Anterior cingulate cortex (tissue), 58 donors: ENCODE measurements at regions not wholly inside any gene's neighbourhood (a gene's known extent, or its start where the extent isn't known, plus 50 kb on each side); places are given as distances from the start of the nearest gene placed in this dataset.
A peak's percentile ranks its signal among the peaks of the same experiment; 100 is the strongest.
"Not testable (repeated sequence)": the region's sequence is repeated elsewhere in the genome, so short reads cannot be mapped to it uniquely, and the experiment has no call there.

ENCODE experiments used
- DNase-seq, 58 donors: peaks; one replicate each; lab custom pipeline; 2025; lab: John Stamatoyannopoulos, UW

DNA sequence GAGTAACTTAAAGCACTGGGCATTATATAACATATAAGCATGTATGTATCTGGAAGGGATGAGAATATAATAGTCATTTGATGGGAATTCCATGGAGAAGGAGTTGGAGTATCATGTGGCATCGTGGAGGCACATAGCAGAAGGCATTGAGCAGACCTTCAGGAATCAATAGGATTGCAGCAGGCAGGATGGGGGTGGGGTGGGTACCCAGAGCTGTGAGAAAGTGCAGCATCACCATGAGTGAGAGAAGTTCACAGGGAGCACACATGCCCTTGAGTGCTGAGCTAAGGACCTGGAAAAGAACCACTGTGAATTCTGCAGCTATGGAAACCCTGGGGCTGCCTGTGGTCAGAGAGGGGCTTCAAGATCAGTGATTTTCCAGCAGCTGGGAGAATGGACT, 57.3 kb downstream of the MED10 start:
- no peak for DNase-seq

DNA sequence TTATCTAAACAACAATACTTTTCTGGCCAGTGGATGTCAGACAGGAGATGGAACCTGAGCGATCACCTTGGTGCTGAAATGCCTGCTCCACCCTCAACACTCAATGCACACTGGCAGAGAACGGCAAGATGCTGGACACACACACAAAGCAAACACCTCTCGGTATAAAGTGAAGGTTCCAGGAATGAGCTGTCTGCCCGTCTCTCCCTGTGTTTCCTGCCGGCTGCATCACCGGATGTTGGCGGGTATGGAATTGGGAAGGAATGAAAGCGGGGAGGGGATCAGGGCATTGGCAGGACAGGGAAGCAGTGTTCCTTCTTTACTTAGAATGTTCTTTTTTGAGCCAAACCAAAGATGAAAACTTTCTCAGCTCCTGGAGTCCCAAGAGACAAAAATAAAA, 59.2 kb downstream of the MED10 start:
- no peak for DNase-seq

DNA sequence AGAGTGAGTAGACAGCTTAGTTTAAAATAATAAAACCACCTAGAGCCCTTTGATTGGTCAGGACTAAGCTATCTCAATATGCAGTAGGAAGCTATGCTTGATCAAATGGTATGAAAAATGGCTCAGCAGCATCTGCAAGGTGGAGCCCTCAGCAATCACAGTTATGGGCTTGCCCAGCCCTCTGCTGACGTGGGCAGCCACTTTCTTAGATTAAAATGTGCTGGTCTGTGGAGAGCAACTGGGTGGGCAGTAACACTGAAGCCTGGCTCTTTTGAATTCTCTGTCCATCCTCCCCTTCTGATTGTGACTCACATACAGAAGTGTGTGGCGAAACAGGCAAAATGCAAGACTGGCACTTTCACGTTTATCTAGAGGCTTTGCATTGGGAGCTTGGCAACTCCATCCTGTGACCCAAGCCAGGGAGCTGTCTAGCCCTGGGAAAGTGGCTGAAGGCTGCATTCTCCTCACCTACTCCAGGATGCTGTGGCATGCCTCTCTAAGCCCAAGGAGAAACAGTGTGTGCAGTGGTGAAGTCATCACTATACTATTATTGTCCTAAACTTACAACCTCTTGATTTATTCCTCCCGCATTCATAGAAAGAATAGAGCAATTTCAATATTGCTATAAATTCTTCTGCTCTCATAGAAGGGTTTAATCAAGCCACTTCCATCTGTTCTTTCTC, 61.1 kb downstream of the MED10 start:
- DNase-seq = peak in 15 of 58 donors; percentile 5 to 59 (median 28)

DNA sequence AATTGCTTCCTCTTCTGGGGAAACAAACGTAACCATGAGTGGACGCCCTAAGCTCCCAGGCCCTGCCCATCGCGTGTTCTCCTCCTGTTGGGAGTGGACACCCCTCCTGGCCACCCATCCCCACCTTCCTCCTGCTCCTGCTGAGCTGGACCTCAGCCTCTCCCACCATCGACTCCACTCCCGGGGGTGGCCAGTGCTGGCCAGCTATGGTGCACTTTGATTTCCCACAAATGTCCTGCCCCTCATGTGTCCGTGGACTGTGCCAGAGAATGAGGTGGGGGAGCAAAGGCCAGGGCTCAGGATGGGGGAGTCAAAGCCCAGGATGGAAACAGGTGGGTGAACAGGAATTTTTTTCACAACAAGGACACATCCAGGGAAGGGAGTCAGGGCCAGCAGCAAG, 62.8 kb downstream of the MED10 start:
- DNase-seq = no peak

DNA sequence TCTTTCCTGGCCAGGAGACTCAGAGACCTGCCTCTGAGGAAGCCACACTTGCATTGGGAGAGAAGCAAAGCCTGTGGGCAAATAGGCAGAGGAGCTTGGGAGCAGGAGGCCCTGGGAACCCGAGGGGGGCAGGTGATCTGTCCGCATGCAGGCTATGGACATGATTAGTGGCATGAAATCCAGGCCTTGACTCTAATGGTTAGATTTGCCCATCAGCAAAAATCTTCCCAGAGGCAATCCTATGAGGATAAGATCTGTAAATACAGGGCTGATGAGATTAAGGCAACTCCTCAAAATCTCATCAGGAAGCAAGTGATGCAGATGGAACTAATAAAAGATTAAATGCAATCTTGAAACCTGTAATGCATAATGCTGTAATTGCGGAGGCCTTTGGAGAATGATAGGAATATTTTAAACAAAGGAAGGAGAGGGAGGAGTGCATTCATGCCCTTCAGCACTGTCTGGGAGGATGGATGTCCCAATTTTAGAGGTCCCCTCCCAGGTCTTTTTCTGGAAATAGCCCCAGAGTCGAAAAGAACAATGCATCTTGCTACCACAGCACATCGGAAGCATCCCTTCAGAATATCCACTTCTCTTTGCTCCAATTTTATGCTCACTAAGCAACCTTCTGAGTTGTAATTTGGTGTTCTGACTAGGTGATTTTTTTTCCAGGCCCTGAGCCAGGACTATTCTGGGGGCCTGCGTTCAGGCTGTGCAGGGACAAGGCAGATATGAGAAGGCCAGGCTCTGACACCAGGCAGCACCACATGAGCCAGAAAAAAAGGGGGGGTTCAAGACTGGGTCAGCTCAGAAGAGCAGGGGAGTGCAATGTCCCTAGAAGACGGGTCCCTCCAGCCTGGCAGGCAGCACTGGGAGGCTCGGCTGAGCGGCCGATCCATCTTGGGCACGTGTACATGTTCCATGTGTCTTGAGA, 66.5 kb downstream of the MED10 start:
- no peak for DNase-seq

DNA sequence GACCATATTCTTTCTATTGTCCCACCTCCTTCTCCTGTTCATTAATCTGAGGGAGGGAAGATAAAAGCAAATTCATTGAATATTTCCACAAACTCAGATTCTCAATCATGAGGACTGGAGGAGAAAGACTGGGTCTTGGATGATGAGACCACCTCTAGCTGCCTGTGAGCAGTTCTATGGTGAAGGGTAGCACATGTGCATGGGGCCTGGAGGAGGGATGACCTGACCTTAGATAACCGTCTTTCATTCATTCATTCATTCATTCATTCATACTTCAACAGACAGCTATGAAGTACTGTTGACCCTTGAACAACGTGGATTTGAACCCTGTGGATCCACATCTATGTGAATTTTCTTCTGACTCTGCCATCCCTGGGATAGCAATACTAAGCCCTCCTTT, 68.4 kb downstream of the MED10 start:
- no peak for DNase-seq

DNA sequence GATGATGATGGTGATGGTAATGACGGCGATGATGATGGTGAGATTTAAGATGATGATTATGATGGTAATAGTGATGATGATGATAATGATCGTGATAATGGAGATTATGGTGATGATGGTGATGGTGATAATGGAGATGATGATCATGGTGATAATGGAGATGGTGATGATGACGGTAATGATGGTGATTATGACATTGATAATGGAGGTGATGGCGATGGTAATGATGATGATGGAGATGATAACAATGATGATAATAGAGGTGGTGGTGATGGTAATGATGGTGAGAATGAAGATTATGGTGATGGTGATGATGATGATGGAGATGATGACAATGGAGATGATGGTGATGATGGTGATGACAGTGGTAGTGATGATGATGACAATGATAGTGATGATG, 69.7 kb downstream of the MED10 start:
- DNase-seq = no peak

DNA sequence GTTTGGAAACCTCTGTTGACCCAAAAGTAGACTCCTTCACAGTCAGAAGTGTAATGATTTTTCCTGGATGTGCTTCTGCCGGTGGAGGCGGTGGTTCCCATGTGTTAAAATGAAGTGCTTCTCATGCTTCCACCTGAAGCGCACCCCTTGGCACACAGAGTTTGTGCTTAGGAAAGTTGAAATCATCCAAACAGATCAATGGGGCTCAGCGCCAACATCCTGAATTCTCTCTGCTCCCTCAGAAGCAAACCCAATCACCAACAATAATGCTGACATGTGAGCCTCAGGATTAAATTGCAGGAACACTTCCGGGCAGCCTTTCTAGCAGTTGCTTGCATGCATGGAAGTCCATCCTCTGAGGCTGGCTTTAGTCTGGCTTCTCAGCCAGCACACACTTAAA, 71.0 kb downstream of the MED10 start:
- DNase-seq = no peak

DNA sequence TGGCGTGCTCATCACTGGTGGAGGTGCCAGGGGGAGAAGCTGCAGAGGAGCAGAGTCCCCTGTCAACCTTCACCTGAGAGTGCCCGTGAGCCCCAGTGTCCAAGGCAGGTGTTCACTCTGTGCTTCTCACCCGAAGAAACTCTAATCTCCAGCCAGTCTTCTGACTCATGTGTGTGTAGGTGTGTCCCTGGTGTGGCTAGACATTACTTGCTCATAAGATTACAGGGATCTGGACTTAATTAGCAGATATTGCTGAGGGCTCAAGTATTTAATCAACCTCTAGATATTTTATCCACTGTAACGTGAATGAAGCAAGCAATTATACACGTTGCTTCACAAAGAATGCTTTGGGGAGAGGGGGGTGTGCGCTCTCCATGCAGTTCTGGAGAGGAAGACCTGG, 72.5 kb downstream of the MED10 start:
- DNase-seq = no peak

DNA sequence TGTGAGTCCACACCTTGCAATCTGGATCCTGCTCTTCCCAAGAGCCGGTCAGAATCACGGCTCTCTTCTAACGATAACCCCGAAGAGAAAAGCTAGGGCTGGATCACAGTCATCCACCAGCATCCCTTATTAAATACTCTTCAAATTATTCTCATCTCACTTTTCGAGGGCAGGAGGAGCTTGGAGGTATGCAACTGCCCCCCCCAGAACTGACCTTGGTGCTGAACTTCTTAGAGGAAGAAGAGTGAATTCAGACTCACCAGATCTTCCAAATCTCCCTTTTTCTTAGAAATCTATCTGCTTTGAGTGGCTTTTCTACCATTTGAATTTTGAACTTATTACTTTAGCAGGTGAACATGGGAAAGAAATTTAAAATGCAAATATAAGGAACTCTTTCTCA, 75.7 kb downstream of the MED10 start:
- no peak for DNase-seq

DNA sequence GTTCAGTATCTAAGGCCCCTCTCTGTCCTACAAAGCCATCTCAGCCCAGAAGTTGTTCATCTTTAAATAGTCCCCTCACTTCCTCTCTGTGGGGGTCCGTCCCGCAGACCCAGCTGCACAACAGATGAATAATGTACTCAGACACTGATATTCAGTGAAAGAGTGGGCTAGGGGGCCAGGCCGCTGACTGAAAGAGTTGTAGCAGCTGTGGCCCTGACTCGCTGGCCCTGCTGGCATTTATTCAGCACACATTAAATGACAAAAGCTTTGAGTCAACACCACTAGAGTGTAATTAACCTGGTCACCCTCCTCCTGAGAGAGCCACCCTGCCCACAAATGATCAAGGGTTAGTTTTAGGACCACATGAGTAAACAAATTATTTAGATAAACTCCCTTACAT, 76.3 kb downstream of the MED10 start:
- DNase-seq = no peak

DNA sequence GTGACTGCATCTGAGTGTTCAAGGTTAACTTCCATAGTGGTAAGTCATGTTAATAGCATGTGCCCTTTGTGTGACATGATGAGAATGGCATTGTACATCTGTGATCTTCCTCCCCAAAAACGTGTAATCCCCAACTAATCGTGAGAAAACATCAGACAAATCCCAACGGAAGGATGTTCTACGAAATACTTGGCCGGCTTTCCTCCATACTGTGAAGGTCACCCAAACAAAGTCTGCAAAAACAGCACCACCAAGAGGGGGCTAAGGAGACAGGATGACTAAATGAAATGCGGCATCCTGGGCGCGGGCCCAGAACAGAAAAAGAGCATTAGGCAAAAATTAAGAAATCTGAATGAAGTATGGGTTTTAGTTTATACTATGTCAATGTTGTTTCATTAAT, 81.8 kb downstream of the MED10 start:
- DNase-seq = no peak

DNA sequence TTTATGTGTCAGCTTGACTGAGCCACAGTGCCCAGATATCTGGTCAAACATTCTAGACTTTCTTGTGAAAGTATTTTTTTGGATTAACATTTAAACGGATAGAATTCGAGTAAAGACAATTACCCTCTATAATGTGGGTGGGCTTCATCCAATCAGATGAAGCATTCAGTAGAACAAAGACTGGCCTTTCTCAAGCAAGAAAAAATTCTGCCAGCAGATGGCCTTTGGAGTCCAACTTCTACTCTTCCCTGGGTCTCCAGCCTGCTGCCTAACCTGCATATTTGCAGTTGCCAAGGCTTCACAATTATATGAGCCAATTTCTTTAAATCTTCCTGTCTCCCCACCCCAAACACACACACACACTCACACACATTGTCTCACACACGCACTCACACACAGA, 86.4 kb downstream of the MED10 start:
- no peak for DNase-seq

DNA sequence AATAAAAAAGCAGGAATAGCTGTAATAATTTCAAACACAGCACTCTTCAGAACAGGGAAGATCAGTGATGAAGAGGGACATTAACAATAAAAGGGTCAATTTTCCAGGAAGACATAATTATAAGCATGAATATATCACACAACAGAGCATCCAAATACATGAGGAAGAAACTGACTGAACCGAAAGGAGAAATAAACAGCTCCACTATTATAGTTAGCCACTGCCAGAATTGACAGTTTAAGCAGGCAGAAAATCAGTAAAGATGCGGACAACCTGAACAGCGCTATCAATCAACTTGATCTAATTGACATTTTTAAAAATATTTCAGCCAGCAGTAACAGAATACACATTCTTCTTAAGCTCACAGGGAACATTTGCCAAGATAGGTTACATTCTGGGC, 89.1 kb downstream of the MED10 start:
- no peak for DNase-seq

DNA sequence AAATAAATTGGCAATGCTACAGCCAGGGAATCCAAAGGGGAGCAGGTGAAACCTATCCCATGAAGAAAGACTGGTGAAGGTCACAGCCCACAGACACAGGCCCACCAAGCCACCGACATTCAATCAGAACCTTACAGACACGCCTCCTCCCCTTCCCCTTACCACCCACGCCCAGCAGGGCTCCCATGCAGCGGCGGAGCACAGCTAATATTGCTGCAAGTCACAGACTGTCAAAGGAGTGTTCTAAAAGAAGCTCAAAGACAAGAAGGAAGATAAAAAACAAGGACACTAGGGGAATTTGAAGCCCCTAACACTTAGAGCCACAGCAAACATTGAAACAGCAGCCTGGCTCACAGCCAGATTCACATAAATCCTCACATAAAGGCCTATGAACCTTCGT, 91.2 kb downstream of the MED10 start:
- peak in 1 of 58 donors; percentile 26 for DNase-seq

DNA sequence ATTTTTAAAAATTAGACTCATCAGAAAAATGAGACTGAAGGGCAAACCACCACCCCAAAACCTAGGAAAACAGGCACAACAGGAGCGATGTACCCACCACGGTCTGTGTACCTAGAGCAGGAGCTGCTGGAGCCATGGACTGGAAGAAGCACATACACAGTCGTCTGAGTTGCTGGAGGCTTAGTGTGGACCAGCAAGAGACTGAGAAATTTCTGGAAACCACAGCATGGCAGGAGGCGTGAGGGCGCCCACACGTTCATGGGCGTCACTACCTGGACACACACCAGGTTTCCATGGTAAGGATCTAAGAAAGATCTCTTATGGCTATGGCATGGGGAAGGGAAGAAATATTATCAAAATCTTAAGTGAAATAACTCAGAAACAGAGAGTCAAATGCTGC, 91.9 kb downstream of the MED10 start:
- DNase-seq = peak in 9 of 58 donors; percentile 5 to 44 (median 18)

DNA sequence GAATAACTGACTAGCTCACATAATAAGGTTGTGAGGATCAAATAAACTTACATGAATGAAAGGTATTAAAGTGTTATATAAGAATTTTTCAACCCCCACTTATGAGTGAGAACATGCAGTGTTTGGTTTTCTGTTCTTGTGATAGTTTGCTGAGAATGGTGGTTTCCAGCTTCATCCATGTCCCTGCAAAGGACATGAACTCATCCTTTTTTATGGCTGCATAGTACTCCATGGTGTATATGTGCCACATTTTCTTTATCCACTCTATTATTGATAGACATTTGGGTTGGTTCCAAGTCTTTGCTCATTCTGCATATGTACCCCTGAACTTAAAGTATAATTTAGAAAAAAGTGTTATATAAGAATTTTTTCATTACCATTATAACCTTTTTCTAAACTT, 93.9 kb downstream of the MED10 start:
- not testable (repeated sequence) for DNase-seq

DNA sequence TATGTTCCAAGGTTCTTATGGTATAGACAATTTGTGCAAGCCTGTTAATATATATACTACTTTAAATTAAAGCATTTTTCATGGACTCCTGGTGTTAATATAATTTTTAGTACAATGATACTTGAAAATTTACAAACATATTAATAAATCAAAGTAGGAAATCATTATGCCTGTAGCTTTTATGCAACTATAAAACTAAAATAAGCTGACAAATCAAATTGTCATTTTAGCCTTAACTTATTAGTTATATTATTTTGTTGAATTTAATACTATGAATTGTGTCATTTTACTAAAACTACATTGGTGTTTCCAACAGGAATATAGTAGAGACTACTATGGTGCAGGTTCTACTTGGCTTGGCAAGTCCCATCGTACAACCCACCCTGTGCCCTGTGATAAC, 96.0 kb downstream of the MED10 start:
- no peak for DNase-seq

DNA sequence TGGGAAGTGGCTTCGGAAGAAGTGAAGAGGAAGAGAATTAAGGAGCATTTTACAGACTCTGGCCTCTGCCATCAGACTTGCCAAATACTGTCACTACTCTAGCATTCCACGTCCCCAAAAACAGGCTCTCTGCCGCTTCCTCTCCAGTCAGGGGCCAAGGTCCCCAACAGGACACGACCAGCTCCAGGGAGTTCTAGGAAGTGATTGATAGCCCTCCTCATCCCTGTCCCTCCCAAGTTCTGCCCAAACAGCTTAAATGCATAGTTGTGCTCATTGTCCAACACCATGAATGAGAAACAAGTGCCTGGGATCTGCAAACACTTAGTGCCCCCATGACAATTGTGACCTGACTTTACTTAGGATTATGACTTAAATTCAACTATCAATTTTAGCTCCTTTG, 96.5 kb downstream of the MED10 start:
- DNase-seq = no peak

DNA sequence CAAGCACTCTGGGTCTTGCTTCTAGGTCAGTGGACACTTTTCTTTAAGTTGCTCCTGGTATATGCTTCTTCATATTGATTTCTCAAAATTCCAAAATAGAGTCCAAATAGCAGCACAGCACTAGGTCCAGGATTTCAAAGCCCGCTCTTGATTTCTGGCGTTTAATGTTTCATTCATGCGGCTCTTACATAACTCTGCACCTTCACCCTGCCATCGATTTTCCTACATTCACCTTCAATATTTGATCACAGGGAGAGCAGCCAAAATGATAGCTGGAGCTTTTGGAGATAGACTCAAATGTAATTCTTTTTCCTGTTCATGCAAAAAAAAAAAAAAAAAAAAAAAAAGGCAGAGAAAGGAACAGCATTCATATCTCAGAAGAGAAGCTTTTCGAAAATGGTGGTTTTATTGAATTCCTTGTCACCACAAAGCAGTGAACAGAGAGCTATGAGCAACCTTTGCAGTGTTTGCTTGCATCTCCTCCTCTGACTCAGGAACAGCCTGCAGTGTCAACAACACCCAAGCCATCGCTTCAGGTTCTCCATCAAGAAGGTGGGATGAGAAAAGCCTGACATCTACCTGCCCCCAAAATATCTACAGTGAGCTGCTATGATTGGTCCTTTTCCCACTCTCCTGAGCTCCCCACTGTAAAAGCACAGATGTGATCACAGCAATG, 97.8 kb downstream of the MED10 start:
- no peak for DNase-seq

DNA sequence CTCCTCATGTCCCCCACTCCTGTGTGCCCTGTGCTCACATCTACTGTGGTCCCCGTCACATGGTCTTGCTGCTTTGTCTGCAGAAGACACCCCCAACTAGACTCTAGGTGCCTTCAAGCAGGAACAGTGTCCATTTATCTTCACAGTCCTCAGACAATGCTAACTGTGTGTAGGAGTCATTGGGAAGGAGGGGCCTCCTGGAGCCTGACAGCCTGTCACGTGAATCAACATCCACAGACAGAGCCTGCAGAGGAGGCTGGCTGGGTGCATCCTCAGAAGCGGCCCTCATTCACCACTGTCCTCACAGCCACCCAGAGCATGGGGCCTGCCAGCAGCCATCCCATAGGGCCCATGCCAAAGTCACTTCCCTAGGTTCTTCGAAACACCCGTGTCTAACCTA, 98.7 kb downstream of the MED10 start:
- peak in 24 of 58 donors; percentile 8 to 73 (median 48) for DNase-seq
